ENCODE measurements at regions not wholly inside any gene's neighbourhood (a gene's known extent, or its start where the extent isn't known, plus 50 kb on each side); places are given as distances from the start of the nearest gene placed in this dataset.

DNA sequence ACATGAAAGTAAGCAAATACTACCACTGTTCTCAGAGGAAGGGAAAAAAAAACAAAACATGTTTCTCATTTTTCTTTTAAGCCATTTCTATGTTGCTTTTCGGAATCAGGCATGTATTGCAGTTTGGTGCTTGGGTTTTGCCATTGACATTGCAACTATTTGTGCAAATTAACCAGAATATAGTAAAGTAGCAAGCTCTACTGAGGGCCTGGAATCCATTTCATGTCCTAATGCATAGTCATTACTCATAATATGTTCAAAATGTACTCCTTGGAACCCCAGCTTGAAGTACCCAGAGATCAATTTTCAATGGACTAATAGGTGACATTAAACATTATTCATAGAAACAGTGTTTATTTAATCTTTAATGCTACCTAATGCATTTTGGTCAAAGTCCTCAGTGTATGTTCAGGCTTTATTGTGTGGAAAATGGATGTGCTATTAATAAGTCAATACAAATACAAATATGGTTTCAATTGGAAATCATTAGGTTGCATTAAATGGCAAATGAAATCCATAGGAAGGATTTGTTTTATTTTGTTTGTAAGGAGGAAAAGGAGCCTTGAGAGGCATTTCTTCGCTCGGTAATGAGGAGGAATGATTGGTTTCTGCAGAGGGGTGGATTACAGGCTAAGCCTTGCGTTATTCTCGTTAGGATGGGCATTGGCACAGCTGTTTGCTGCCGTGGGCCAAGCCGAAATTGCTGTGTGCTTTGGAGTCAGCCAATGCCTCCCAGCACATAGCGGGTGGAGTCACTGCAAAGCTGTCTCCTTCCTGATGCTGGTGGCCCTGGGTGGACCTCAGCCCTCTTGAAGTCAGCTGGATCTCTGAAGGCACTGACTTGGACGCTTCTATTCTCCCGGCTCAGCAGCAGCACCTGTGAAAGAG lies 56.4 kb downstream of the MYCN start:
- Histone ChIP-seq H3K23me2 (ENCODE audit: insufficient read length, low read depth, low read length, poor library complexity, severe bottlenecking) (no peaks in the 10 kb centered on the region), H2BK20ac (ENCODE audit: low read depth, low read length, poor library complexity, severe bottlenecking) (no peak overlapping the region), H3K79me2 (ENCODE audit: insufficient read depth, low read length) (no peaks in the 10 kb centered on the region), H4K91ac (ENCODE audit: insufficient read length, low read depth, low read length) (no peak overlapping the region), H2BK120ac (ENCODE audit: low read depth, low read length, poor library complexity, severe bottlenecking) (no peak overlapping the region), H3T11ph (ENCODE audit: low read length) (no peak overlapping the region), H2AK5ac (ENCODE audit: insufficient read length, low read length) (no peak overlapping the region), H3K27ac (ENCODE audit: insufficient read length, low read depth, low read length) (no peak overlapping the region), H3K27me3 (ENCODE audit: insufficient read depth, low read length) (no peaks in the 10 kb centered on the region), H3K18ac (ENCODE audit: insufficient read length, low read depth, low read length) (no peak overlapping the region), H4K8ac (replicated peaks; ENCODE audit: insufficient read length, low read depth, low read length) (no peak overlapping the region), H3K9ac (ENCODE audit: extremely low read depth, insufficient read length, low read length) (no peak overlapping the region), H3K4me1 (ENCODE audit: insufficient read depth, low read length) (no peaks in the 10 kb centered on the region; the same call in 1 of the 2 replicates), H4K5ac (ENCODE audit: insufficient read length, low read depth, low read length) (no peak overlapping the region), H2BK5ac (ENCODE audit: insufficient read length, low read length) (no peak overlapping the region), H3K23ac (ENCODE audit: insufficient read length, low read depth, low read length) (no peak overlapping the region), H3K56ac (ENCODE audit: insufficient read length, low read depth, low read length) (no peak overlapping the region), H3K9me3 (ENCODE audit: control insufficient read depth, low read depth, low read length) (no peaks in the 10 kb centered on the region), H2AFZ (ENCODE audit: low read length) (no peak overlapping the region), H3K4me2 (ENCODE audit: insufficient read depth, insufficient read length, low read length) (no peak overlapping the region), H2BK12ac (ENCODE audit: insufficient read length, low read depth, low read length) (no peak overlapping the region), H3K14ac (ENCODE audit: insufficient read depth, low read length) (no peak overlapping the region), H2BK15ac (ENCODE audit: low read depth, low read length) (no peak overlapping the region), H3K79me1 (ENCODE audit: insufficient read depth, low read depth, low read length, poor library complexity, severe bottlenecking) (no peaks in the 10 kb centered on the region), H4K20me1 (ENCODE audit: control insufficient read depth, insufficient read depth, insufficient read length) (no peaks in the 10 kb centered on the region), H3K4ac (ENCODE audit: low read depth, low read length) (no peak overlapping the region)
- Mint-ChIP-seq H3K27me3 (ENCODE audit: low read depth) (peaks cover 6% of the 10 kb centered on the region; the same call in 1 of the 2 replicates), H3K9me3 (no peaks in the 10 kb centered on the region), H3K36me3 (ENCODE audit: insufficient read depth in 1 of 3, low read depth in 3 of 3) (no peaks in the 10 kb centered on the region; a peak in 2 of 7 replicates), H3K27ac (no peak overlapping the region; a peak in 1 of 7 replicates), H3K4me3 (no peak overlapping the region), H3K4me1 (peaks cover 10 to 18% of the 10 kb centered on the region in 2 experiments)
- WGBS (ENCODE audit: extremely low coverage, insufficient read length, low lambda C conversion rate): no CpG with 5 or more reads among the region's 10 CpGs
- DNase-seq: no peak
- TF ChIP-seq, protein P1, sequence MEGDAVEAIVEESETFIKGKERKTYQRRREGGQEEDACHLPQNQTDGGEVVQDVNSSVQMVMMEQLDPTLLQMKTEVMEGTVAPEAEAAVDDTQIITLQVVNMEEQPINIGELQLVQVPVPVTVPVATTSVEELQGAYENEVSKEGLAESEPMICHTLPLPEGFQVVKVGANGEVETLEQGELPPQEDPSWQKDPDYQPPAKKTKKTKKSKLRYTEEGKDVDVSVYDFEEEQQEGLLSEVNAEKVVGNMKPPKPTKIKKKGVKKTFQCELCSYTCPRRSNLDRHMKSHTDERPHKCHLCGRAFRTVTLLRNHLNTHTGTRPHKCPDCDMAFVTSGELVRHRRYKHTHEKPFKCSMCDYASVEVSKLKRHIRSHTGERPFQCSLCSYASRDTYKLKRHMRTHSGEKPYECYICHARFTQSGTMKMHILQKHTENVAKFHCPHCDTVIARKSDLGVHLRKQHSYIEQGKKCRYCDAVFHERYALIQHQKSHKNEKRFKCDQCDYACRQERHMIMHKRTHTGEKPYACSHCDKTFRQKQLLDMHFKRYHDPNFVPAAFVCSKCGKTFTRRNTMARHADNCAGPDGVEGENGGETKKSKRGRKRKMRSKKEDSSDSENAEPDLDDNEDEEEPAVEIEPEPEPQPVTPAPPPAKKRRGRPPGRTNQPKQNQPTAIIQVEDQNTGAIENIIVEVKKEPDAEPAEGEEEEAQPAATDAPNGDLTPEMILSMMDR (conservative IDR thresholded peaks at IDR 0.05): no peak

Measured in H9 (cell line).